ENCODE measurements at regions not wholly inside any gene's neighbourhood (a gene's known extent, or its start where the extent isn't known, plus 50 kb on each side); places are given as distances from the start of the nearest gene placed in this dataset.
A peak's percentile ranks its signal among the peaks of the same experiment; 100 is the strongest.

DNA sequence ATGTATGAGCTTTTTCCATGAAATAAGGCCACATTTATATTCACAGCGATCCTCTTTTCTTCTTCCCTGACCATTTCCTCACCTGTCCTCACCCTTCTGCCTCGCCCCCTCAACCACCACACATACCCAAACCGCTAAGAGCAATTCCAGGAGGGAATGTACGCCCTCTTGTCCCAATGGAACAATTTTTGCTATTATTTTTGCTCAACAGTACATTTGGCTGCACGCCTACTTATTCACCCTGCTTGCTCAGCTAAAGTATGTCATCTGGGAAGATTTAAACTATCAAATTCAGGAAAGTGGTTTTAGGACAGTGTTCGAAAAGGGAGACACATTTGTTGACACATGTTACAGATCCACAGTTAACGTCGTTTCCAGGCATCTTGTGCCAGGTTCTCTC, 252.7 kb downstream of the NEBL start:
- peaks cover 0 to 3% of the 10 kb centered on the region in 2 donors for H3K4me1 Mint-ChIP-seq
- peaks cover 0 to 15% (median 0%) of the 10 kb centered on the region in 3 donors for H3K36me3 Mint-ChIP-seq
- peaks cover 1 to 2% (median 2%) of the 10 kb centered on the region in 3 donors for H3K27me3 Mint-ChIP-seq (ENCODE audit: low read depth in 3 of 3)
- no peak overlapping the region for H3K4me3 Mint-ChIP-seq
- peaks cover 0 to 5% (median 0%) of the 10 kb centered on the region in 6 donors for H3K9me3 Mint-ChIP-seq
- no peak overlapping the region for H3K27ac Mint-ChIP-seq
- no peak for DNase-seq

DNA sequence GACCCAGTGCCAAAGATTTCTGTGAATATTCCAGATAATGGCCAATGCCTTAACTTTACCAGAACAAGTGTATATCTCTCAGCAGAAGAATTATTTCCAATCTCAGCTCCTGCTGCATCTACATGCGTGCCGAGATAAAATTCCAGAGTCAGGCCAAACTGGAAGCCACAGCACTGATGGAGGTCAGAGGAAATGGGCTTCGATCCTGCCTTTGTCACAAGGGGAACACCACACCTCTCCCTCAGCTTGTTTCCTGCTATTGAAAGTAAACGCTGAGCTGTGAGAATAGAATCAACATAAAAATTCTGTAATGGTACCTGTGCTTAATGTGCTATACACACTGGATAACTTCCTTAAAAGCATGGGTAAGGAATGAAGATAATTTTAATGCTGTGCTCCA, 255.5 kb downstream of the NEBL start:
- Mint-ChIP-seq H3K9me3 (peaks cover 0 to 9% (median 0%) of the 10 kb centered on the region in 6 donors), H3K36me3 (peaks cover 0 to 31% (median 5%) of the 10 kb centered on the region in 3 donors), H3K27me3 (ENCODE audit: low read depth in 3 of 3) (peaks cover 1 to 6% (median 2%) of the 10 kb centered on the region in 3 donors), H3K27ac (no peak overlapping the region), H3K4me1 (peaks cover 0 to 3% of the 10 kb centered on the region in 2 donors), H3K4me3 (no peak overlapping the region)
- DNase-seq: no peak

GRCh38 chr10:20635570-20635969, 261.5 kb downstream of the NEBL start:
- peaks cover 0 to 6% (median 0%) of the 10 kb centered on the region in 3 donors for H3K27me3 Mint-ChIP-seq (ENCODE audit: low read depth in 3 of 3)
- no peak overlapping the region for H3K27ac Mint-ChIP-seq
- peaks cover 4 to 18% (median 5%) of the 10 kb centered on the region in 3 donors for H3K36me3 Mint-ChIP-seq
- H3K4me3 Mint-ChIP-seq: no peak overlapping the region
- peaks cover 5 to 15% of the 10 kb centered on the region in 2 donors for H3K4me1 Mint-ChIP-seq
- no peak for DNase-seq
- H3K9me3 Mint-ChIP-seq: peaks cover 0 to 9% (median 0%) of the 10 kb centered on the region in 6 donors

GRCh38 chr10:20634839-20635238, 262.3 kb downstream of the NEBL start:
- Mint-ChIP-seq H3K4me3 (no peak overlapping the region), H3K9me3 (peaks cover 0 to 6% (median 0%) of the 10 kb centered on the region in 6 donors), H3K27me3 (ENCODE audit: low read depth in 3 of 3) (peaks cover 0 to 6% (median 0%) of the 10 kb centered on the region in 3 donors), H3K36me3 (peaks cover 4 to 19% (median 5%) of the 10 kb centered on the region in 3 donors), H3K4me1 (peaks cover 5 to 15% of the 10 kb centered on the region in 2 donors), H3K27ac (no peak overlapping the region)
- no peak for DNase-seq

DNA sequence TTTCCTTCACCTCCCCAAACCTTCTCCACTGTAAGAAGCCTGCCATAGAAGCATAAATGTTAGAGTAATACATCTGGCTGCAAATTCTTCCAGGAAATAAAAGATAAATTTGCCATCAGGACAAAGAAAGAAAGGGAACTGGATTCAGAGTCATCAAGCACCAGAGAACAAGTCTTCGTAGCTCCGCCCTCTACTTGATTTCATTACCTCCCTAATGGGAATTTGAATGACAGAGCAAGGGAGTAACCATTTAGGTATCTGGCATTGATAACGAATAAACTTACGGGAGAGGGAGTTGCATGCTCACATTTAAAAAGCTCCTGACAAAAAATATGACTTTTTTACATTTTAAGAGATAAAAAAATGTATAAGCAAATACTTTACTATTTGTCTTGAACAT, 263.4 kb downstream of the NEBL start:
- H3K9me3 Mint-ChIP-seq: peaks cover 0 to 6% (median 0%) of the 10 kb centered on the region in 6 donors
- H3K27me3 Mint-ChIP-seq (ENCODE audit: low read depth in 3 of 3): peaks cover 0 to 5% (median 0%) of the 10 kb centered on the region in 3 donors
- peaks cover 5 to 15% of the 10 kb centered on the region in 2 donors for H3K4me1 Mint-ChIP-seq
- H3K27ac Mint-ChIP-seq: no peak overlapping the region
- H3K36me3 Mint-ChIP-seq: peaks cover 0 to 11% (median 4%) of the 10 kb centered on the region in 3 donors
- no peak for DNase-seq
- H3K4me3 Mint-ChIP-seq: no peak overlapping the region

DNA sequence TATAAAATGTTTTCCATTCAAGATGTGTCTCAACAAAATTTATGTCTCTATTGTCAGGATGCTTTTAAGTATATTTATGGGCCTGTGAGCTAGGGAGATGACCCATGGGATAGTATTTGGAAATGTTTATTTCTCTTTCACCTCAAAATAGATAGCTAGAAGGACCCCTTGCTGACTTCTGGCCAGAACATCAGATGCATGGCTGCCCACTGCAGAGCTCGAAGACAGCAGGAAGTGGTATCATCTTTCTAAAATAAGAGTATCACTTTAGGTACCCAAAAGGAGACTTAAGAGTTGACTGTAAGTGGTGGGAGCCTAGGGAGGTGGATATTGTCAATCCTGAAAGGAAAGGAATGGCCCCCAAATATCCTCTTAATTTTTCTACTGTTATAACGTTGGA, 264.4 kb downstream of the NEBL start:
- no peak for DNase-seq
- H3K9me3 Mint-ChIP-seq: peaks cover 0 to 4% (median 0%) of the 10 kb centered on the region in 6 donors
- peaks cover 0 to 12% (median 4%) of the 10 kb centered on the region in 3 donors for H3K36me3 Mint-ChIP-seq
- H3K27ac Mint-ChIP-seq: no peak overlapping the region
- peaks cover 0 to 3% (median 0%) of the 10 kb centered on the region in 3 donors for H3K27me3 Mint-ChIP-seq (ENCODE audit: low read depth in 3 of 3)
- H3K4me3 Mint-ChIP-seq: no peak overlapping the region
- H3K4me1 Mint-ChIP-seq: peaks cover 5 to 24% of the 10 kb centered on the region in 2 donors

DNA sequence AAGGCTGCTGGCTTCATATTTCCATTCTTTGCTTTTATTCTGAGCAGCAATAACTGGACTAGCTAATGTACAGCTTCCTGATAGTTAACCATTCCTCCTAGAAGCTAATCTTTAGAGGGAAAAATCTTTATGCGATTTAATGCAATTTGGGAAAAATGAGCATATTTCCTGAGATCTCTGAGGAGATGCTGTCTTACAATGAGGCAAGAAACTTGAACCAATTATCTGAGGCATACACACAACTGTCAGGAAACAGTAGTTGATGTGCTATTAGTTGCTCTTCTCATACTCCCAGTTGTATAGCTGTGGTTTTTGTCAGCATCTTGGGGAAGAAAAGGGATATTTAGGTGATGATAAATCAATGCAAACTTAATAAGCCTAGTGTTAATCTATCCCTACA, 265.9 kb downstream of the NEBL start:
- DNase-seq: no peak
- no peak overlapping the region for H3K27ac Mint-ChIP-seq
- peaks cover 0 to 1% (median 0%) of the 10 kb centered on the region in 3 donors for H3K27me3 Mint-ChIP-seq (ENCODE audit: low read depth in 3 of 3)
- H3K4me3 Mint-ChIP-seq: no peak overlapping the region
- H3K4me1 Mint-ChIP-seq: peaks cover 5 to 32% of the 10 kb centered on the region in 2 donors
- H3K9me3 Mint-ChIP-seq: peaks cover under 1 to 10% (median 1%) of the 10 kb centered on the region in 6 donors
- H3K36me3 Mint-ChIP-seq: peaks cover under 1 to 6% (median 4%) of the 10 kb centered on the region in 3 donors

DNA sequence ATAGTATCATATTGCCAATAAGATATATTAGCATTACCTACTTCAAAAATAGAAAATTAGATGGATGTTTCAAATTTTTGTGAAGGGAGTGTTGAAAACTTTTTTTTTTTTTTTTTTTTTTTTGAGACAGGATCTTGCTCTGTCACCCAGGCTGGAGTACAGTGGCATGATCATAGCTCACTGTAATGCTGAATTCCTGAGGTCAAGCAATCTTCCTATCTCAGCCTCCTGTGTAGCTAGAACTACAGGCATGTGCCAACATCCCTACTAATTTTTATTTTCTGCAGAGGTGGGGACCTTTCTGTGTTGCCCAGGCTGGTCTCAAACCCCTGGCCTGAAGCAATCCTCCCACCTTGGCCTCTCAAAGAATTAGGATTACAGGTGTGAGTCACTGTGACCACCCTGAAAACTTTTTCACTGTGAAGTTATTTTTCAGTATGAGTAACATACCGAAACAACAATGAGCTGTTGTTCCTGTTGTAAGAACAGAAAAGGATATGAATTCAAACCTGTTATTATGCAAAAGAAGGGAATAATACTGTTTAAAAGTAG, 266.9 kb downstream of the NEBL start:
- H3K27ac Mint-ChIP-seq: no peak overlapping the region
- H3K4me3 Mint-ChIP-seq: no peak overlapping the region
- H3K36me3 Mint-ChIP-seq: peaks cover 4 to 10% (median 7%) of the 10 kb centered on the region in 3 donors
- no peak for DNase-seq
- peaks cover 10 to 21% (median 12%) of the 10 kb centered on the region in 6 donors for H3K9me3 Mint-ChIP-seq
- H3K27me3 Mint-ChIP-seq (ENCODE audit: low read depth in 3 of 3): peaks cover 1 to 3% (median 2%) of the 10 kb centered on the region in 3 donors
- H3K4me1 Mint-ChIP-seq: peaks cover 13 to 32% of the 10 kb centered on the region in 2 donors

DNA sequence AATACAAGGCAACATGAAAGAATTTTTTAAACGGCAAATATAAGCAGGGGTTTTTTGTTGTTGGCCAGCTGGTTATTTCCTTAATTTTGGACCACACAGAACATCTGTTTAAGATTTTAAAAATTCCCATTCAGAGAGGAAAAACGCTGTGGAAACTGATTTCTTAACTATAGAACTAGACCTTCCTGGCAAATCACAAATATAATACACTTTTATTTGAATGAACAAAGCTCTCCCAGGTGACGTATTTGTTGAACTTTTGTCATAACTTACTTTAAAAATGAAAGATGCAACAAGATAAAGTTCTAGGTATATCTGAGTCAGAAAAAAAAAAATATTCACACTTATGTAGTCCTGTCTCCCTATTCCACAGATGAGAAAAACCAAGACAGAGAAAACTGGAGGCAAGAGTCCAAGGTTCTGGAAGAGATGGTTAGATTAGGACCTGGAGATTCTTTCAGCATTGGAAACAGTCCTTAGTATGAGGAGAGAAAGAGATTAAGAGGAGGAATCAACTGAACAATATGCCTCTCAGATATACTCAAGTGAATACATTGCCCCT, 269.1 kb downstream of the NEBL start:
- Mint-ChIP-seq H3K4me1 (peaks cover 23 to 30% of the 10 kb centered on the region in 2 donors), H3K27me3 (ENCODE audit: low read depth in 3 of 3) (peaks cover under 1 to 6% (median 4%) of the 10 kb centered on the region in 3 donors), H3K4me3 (no peak overlapping the region), H3K36me3 (peaks cover 0 to 14% (median 13%) of the 10 kb centered on the region in 3 donors), H3K27ac (no peak overlapping the region), H3K9me3 (peaks cover 18 to 25% (median 19%) of the 10 kb centered on the region in 6 donors)
- no peak for DNase-seq

DNA sequence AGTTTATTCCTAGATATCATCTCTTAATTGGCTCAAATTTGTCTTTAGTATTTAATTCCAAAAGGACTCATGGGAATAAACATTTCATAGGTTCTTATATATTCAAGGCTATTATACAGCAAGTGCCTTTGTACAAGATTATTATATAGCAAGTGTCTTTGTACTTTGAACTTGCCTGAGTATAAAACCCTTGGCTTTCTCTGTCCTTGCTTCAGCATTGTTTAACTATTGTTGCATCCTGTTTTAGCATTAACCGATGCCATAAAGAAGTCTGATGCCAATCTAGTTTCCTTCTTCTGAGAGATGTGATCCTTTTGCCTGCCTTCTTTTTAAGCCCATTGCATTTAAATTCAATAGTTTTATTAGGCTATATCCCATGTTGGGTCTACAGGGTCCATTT, 270.0 kb downstream of the NEBL start:
- Mint-ChIP-seq H3K27ac (no peak overlapping the region), H3K36me3 (peaks cover 0 to 14% (median 13%) of the 10 kb centered on the region in 3 donors), H3K4me3 (no peak overlapping the region), H3K4me1 (peaks cover 20 to 24% of the 10 kb centered on the region in 2 donors), H3K9me3 (peaks cover 19 to 25% (median 21%) of the 10 kb centered on the region in 6 donors), H3K27me3 (ENCODE audit: low read depth in 3 of 3) (peaks cover 8 to 12% (median 8%) of the 10 kb centered on the region in 3 donors)
- DNase-seq: no peak

GRCh38 chr10:20625868-20626267, 271.2 kb downstream of the NEBL start:
- H3K4me3 Mint-ChIP-seq: peak overlapping the region in 3 of 5 donors; percentile 15 to 42 (median 29)
- peak; percentile 31 to 60 (median 38) for DNase-seq
- H3K27ac Mint-ChIP-seq: peak overlapping the region in 3 of 6 donors; percentile 9 to 84 (median 79)
- H3K36me3 Mint-ChIP-seq: peaks cover 0 to 14% (median 13%) of the 10 kb centered on the region in 3 donors
- peaks cover 17 to 18% of the 10 kb centered on the region in 2 donors for H3K4me1 Mint-ChIP-seq
- H3K9me3 Mint-ChIP-seq: peaks cover 19 to 25% (median 21%) of the 10 kb centered on the region in 6 donors
- H3K27me3 Mint-ChIP-seq (ENCODE audit: low read depth in 3 of 3): peaks cover 8 to 12% (median 8%) of the 10 kb centered on the region in 3 donors

GRCh38 chr10:20624642-20625041, 272.5 kb downstream of the NEBL start:
- H3K27ac Mint-ChIP-seq: peak overlapping the region in 4 of 6 donors; percentile 50 to 89 (median 68)
- H3K36me3 Mint-ChIP-seq: peaks cover 0 to 13% (median 11%) of the 10 kb centered on the region in 3 donors
- DNase-seq: no peak
- H3K4me3 Mint-ChIP-seq: peak overlapping the region in 3 of 5 donors; percentile 32 to 60 (median 44)
- H3K27me3 Mint-ChIP-seq (ENCODE audit: low read depth in 3 of 3): peaks cover 8 to 12% (median 8%) of the 10 kb centered on the region in 3 donors
- peaks cover 17 to 18% of the 10 kb centered on the region in 2 donors for H3K4me1 Mint-ChIP-seq
- H3K9me3 Mint-ChIP-seq: peaks cover 19 to 25% (median 21%) of the 10 kb centered on the region in 6 donors

DNA sequence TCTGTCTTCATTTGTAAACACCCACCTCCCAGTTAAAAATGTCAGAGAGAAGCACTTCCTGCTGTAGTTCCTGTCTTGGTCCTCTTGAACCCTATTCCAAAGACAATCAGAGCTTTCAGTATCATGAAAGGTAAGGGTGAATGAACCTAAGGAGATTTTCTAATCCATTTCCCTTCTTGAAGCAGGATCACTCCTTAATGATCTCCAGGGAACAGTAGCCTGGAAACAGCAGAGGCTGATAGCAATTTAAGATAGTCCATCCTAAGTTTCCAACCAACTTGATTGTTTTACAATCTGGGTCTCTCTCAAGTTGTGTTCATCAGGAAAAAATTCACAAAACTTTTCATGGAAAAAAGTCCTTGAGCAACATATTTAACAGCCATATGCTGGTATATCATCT, 273.6 kb downstream of the NEBL start:
- Mint-ChIP-seq H3K4me3 (peak overlapping the region in 2 of 5 donors; percentile 46 to 74), H3K9me3 (peaks cover 19 to 25% (median 21%) of the 10 kb centered on the region in 6 donors), H3K27ac (no peak overlapping the region), H3K36me3 (peaks cover 0 to 16% (median 16%) of the 10 kb centered on the region in 3 donors), H3K27me3 (ENCODE audit: low read depth in 3 of 3) (peaks cover 8 to 12% (median 8%) of the 10 kb centered on the region in 3 donors), H3K4me1 (peaks cover 15 to 23% of the 10 kb centered on the region in 2 donors)
- no peak for DNase-seq

Measured in immature natural killer cell (primary cell).